HG03066 (cell line): ENCODE measurements at regions not wholly inside any gene's neighbourhood (a gene's known extent, or its start where the extent isn't known, plus 50 kb on each side); places are given as distances from the start of the nearest gene placed in this dataset.

ENCODE experiments used
- ATAC-seq: cut with Tn5 transposase; IDR thresholded peaks from one replicate; pipeline ENCODE4 v1.9.1; 2021; ENCODE audit warnings: low read depth; ENCODE audit not compliant: unreplicated experiment

DNA sequence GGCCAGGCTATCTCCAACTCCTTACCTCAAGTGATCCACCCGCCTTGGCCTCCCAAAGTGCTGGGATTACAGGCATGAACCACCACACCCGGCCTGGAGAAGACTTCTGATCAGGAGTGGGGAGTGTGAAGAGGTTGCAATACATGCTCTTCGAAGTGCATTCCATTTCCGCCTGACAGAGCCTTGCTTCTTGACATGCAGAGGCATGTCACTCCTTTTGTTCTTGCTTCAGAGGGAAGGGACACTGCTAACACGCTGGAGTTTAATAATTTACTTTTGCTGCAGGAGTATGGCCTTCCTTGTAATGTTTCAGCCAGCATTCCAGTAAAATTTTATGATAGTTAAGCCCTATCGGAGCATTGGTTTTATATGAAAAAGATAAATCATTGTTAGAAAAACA lies 74.9 kb downstream of the SLC25A47 start:
- ATAC-seq = no peak

DNA sequence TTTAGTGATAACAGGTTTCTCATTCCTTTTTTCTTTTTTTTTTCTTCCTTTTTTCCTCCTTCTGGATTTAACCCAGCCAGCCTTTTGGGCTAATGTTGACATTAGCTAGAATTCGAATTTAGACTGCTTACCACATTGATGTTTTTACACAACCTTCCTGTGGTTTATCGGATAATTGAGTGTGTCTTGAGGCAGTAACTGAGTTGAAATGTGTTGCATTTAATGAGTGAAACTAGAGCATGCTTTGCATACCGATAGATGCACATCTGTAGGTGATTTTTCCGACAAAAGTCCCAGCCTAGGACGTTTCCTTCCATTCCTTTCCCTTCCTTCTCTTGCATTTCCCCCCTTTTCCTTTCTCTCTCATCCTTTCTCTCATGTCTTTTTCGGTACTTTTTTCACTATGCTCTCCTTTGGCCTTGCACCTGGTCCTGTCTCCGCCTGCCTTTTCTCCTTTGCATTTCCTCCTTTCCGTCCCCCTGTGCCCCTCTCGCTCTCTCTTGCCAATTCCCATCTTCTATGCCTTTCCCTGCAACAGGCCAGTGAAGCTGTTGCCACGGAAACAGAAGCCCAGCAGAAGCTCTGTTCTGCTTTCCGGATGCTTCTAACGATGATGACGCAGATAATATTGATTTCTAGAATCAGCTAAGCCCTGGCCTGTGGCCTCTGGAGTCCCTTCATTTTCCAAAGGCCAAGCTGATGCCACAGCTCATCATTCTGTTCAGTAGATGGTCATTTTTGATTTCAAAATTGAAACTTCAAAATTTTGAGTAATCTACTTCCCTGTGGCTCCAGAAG lies 76.1 kb downstream of the SLC25A47 start:
- ATAC-seq = no peak

DNA sequence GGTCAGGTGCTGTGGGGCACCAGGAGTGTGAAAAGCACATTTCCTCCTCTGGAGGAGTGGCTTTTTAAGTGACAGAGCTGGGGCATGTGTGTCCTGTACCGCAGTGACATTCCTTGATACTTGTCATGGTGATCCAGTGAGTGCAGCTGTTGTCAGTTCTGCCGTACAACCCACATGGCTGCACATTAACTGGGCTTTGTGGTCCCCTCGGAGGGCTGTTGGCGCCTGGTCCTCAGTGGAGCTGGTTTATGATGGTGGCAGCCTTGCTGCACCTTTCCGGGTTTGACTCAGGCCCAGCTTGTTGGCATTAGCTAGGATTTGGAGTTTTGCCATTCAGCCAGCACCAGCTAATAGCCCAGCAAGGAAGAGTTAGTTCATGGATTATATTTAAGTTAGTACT lies 77.0 kb downstream of the SLC25A47 start:
- no peak for ATAC-seq

DNA sequence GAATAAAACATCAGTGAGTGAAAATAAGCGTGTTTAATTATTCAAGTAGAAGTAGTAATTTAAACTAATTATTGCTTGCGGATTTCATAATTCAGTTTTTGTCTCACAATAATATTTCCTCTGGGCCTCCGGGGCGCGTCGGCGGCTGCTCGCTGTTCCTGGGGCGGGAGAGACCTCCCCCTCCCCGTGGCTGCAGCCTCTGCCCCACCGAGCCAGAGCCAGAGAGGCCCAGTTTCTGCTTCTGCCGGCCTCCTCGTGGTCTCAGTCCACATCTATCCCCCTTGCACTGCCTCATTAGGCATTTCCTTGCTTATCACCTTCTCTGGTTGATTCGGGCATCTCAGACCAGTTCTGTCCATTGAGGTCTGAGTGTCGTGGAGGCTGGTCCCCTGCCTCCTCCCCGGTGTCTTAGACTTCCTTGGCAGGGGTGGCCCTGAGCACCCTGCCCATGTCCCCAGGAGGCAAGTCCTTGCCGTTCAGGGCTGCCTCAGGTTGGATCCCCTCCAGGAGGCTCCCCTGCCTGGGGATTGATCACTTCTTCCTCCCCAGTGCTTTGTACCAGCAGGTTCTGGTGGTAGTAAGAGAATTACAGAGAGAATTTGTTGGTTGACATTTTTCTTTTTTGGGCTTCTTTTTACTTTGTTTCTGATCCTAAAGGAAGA lies 78.0 kb downstream of the SLC25A47 start:
- ATAC-seq = no peak

DNA sequence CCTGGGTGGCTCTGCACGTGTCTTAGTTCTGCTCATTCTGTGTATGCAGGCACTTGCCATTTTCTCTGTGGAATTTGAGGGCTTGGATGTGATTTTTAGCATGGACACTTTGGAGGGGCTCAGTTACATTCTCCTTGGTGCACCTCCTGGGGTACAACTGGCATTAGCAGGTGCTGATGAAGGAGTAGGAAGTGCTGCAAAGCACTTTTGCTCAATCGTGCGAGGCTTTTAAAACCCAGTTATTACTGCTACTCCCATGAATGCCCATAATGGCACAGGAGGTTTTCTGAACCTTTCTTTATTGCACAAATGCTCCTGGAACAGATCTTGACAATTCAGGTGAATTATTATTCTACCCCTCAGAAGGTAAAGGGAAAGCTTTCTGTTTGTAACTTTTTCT lies 78.7 kb downstream of the SLC25A47 start:
- ATAC-seq = no peak

DNA sequence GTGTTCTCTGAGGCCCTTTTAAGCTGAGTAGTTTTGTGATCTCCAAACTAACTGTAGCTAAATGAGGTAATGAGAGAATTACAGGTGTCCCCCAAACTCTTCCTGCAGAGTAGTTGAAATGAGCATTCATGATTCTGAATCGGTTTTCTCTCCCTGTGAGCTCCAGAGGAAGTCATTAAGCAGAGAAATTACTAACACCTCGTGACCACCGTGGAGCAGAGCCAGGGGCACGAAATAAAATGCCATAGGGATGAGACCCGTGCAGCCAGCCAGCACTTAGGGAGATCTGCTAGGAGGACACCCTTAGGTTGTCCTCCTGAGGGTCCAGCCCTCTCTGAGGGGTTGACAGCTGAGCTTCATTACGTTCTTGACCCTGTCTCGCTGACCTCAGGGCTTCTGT lies 79.5 kb downstream of the SLC25A47 start:
- no peak for ATAC-seq

DNA sequence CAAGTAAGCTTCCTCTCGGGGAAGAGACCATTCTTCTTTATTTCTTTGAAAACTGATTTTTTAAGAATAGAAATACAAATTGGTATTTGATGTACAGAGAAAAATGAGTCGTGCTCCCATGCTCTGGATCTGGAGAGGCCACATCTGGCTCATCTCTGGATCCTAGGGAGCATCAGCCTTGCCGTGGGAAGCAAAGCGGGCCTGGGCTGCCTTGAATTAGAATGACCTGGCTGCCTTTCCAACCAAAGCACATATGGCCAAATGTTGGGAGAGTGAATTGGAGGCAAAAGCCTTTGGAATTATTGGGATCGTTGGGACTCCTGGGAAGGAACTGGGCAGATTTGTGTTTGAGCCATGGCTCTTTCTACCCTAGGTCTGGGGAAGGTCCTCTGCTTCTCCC lies 80.0 kb downstream of the SLC25A47 start:
- no peak for ATAC-seq

DNA sequence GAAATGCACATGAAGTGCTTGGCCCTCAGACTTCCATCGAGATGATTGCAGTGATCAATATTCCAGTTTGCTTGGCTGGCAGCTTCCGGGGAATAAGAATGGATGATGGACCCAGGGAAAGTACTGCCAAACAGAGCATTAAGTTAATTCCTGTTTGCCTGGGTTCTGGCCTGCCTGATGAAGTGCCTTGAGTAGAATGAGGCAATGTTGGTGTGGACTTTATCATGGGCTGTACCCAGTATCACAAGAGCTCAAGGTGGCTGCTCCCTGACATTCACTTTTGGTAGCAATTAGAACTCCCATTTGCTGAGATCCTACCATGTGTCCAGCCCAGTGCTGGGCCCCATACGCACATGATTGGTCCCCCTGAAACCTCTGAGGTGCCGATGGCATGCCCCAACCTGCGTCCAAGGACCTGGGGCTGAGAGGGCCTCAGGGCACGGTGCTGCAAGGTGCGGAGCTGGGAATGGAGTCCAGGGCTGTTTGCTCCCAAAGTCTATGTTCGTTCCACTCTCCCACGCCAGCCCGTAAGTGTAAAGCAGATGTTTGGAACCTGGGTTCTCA lies 80.7 kb downstream of the SLC25A47 start:
- ATAC-seq = no peak

DNA sequence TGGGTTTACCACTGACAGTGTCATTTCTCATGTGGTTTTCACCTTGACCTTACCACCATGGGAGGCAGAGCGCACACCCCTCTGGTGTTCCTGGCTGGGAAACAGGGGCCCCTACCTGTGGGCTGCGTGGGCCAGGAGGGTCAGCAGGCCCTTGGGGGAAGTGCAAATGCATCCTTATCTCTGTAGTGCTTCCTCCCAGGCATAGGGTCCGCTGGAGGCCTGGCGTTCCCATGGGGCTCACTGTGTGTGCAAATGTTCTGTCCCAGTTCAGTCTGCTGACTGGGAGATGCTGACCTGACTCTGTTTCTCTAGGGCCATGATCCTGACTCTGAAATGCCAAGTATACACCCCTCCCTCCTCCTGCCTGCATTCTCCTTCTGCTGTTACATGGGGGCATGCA lies 81.3 kb downstream of the SLC25A47 start:
- ATAC-seq = no peak

DNA sequence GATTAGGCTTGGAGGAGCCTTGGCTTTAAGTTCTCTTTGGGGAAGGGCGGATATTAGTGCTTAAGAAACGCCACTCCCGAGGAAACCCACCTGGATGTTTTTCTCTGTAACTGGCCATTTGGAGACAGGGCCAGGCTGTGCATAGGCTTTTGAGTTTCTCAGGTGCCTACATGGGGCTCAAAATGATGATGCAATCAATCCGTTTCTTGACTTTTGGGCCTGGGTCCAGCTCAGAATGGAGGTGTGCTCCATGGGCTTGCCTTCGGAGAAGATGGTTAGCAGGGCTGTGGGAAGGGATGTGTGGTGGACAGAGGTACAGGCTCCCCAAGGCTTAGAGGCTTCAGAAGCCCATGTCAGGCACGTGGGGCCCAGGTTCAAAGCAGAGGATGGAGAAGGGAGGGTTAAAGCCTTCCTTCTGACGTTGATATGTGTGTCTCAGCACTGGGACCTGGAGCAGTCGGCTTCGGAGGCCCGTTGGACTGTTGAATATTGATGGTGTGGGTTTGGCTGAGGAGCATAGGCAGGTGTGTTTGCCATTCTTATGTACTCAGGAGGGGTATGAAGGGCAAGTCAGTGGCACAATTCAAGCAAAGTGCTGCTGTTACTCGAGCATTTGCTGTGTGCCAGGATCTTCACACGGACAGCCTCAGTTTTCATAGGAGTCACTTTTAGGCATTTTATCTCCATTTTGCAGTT lies 82.8 kb downstream of the SLC25A47 start:
- ATAC-seq = no peak

DNA sequence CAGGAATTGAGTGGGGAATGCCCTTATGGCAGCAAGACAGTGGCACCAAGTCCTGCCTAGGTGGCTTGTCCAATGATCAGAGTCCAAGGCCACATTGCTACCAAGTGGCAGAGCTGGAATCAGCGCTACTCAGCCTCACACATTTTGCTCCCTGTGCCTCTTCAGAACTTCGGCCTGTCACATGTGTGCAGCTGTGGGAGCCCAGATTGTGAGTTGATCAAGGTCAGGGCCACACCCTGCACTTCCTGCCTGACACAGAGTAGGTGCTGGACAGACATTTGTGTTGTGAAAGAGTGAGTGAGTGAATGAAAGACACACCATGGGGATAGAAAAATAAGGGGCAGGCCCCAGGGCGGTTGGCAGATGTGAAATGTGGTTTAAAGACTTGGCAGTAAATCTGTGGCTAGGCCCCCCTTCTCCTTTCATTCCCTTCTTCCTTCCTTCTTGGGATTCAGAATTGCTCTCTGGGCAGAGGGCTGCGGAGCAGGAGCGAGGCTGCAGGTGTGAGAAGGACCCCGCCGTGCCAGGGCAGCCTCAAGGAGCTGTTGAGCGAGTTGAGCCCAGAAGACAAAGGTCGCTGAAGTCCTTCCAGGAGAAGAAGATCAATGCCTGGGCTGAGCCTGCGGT lies 83.5 kb downstream of the SLC25A47 start:
- no peak for ATAC-seq

DNA sequence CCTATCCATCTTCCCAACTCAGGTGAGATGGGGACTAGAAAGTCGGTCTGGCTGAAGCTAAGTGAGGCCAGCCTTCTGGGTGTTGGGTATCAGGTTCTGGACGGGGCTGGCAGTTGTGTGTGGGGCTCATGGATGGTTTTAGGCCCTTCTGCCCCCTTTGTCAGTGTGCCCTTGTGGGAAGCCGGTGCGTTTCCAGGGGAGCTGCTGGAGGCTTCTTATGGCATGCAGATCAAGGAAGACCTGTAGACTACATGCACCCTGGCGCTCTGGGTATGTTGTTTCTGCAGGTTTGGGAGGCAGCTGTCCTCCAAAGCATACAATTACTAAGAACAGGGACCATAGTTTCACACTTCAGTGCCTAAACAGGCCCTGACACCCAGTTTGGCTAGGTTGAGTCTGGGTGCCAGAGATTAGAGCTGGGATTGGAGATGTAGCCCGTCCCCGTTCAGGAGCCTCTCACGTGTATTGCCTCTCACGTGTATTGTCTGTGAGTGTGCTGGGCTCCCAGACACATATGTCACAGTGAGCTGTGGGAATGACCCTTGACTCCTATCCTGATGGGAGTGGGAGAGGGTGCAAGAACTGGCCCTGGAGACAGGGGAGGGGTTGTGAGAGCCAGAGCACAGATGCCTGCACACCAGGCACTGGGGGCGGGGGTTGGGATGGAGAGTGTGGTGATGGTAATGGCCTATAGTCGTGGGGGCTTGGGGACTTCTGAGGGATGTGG lies 84.4 kb downstream of the SLC25A47 start:
- no peak for ATAC-seq

DNA sequence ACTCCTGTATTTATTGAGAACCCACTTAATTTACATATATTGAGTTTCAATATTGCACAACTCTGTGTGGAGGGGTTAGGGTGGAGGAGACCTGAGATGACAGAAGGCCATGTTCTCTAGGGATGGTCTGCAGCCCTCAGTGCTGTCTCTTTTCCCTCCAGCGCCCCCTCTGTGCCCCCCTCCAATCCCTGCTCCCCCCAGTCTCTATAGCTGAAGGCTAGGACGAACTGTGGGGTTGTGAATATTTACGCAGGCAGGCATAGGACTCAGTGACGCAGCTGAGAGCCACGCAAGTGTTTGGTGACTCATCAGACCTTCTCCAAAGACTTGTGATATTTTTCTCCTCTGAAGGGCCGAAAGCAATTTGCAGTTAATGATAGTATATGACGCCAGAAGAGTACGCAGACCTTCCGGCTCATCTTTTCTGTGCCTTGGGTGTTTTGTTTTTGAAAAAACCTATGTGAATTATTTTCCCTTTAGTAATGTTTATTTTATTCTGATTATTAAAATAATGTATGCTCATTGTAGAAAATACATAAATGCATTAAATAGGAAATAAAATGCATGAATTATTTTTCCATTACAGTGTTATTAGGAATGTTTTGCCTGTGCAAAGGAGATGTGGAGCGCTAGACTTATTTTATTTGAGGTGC lies 85.3 kb downstream of the SLC25A47 start:
- no peak for ATAC-seq

DNA sequence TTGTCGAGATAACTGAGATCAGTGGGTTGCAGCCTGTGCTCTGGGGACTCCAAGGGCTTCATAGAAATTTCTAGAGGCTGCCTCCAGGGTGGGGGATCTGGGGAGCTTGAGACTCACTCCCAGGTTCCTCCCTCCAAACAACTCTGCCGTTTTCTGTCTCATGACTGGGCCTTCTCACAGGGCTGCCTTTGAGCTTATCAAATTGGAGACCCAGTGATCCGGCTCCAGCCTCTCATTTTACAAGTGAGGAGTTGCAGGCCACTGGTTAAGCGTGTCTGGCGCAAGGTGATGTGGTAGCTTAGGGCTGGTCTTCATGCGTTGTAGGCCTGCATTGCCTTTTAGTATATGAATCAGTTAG lies 85.8 kb downstream of the SLC25A47 start:
- ATAC-seq = no peak

DNA sequence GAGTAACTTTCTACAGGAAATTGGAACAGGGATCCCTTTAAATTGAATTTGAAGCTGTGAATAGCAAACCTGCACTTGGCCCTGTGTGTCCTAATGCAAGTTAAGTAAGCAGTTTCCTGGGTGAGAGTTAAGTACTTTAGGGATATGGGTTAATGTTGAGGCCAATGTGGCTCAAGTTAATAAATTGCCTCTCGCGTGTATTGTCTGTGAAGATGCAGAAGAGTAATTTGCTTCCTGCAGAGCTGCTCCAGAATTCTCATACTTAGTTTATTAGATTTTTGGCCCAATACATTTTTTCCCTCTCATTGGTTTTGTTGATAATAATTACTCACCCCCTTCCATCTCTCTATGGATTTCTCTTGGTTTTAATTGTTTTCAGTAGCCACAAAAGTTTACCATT lies 86.5 kb downstream of the SLC25A47 start:
- ATAC-seq = no peak

DNA sequence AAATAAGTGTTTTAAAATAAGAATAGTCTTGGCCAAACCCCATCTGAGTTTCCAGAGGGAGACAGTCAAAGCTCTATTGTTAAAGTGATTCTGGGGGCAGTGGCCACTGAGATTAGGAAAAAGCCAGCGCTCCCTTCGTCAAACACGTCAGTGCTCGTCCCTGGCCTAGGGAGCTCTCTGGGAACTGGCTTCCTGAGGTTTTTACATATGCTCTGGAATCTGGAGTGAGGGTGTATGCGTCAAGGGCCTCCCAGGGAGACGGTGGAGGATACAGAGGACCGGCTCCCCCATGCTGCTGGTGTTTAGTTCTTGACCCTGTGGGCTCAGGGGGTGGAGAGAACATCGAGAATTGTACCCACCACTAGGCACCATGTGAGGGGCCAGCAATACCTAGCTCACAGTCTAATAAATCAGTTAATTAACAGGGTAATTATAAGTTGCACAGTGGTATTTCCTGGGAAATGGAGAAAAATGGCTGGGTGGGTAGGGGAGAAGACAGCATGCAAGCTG lies 87.0 kb downstream of the SLC25A47 start:
- ATAC-seq = no peak

DNA sequence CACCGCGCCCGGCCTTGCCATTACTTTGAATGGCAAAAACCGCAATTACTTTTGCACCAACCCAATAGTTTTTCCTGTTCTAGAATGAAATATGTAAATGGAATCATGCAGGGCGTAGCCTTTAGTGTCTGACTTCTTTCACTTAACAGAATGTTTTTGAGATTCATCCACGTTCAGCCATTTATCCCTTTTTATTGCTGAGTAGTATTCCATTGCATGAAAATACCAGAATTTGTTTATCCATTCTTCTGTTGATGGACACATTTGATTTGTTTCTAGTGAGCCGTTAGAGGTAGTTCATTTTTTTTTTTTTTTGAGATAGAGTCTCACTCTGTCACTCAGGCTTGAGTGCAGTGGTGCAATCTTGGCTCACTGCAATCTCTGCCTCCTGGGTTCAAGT lies 90.6 kb downstream of the SLC25A47 start:
- no peak for ATAC-seq

DNA sequence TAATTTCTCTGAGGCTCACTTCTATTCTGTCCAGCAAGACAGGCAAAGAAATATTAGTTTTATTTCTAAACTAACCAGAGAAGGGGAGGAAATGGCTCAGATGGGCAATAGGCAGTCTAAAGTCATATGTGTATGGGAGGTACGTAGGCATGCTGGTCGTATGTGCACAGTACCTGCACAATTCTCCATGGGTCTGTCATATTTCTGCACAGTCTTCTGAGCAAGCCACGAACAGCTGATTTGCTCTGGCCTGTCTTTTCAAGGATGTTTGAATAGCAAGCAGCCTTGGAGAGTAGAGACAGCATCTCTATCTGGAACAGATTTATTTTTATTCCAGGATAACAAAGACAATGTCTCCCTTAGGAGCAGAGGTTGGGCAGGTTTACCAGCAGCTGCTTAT lies 92.1 kb downstream of the SLC25A47 start:
- no peak for ATAC-seq

DNA sequence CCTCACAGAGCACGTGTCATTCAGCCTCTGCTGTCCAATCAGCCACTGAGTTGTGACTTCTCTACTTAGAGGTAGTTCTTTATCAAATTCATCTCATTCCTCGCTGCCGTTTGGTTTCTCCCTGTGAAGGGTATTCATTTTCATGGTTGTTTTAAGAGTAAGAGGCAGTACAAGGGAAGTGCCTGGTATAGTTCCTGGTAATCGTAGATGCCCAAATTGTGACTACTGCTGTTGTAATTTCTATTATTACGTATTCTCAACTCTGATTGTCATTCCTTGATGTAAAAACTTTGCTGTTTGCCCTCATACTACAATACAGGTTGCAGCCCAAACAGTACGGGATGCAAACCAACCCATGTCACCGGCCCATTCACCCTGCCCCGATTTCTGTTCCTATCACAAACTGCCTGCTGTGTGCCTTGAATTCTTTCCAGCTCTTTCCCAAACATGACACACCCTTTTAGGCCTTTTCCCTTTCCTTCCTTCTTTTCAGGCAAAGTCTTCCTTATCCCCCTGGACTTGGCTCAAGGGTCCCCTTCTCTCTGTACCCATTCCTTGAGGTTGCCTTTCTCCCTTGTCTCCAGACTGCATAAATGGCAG lies 93.0 kb downstream of the SLC25A47 start:
- ATAC-seq = no peak
